ENCODE measurements at regions not wholly inside any gene's neighbourhood (a gene's known extent, or its start where the extent isn't known, plus 50 kb on each side); places are given as distances from the start of the nearest gene placed in this dataset.

- no peak for DNase-seq (ENCODE audit: low read depth in 2 of 2)
Observed at GRCh38 chr11:86119906-86120305, 51.0 kb upstream of the PICALM start.

- no peak for DNase-seq (ENCODE audit: low read depth in 2 of 2)
Observed at GRCh38 chr11:86119077-86119476, 50.2 kb upstream of the PICALM start.

Measured in stimulated activated CD4-positive, alpha-beta T cell treated with anti-CD3 and anti-CD28 coated beads, Interleukin-1b, Interleukin-23, amount 100 ng/mL, for 4 hours (primary cell).